Suprapubic skin (tissue), 4 donors: ENCODE measurements at regions not wholly inside any gene's neighbourhood (a gene's known extent, or its start where the extent isn't known, plus 50 kb on each side); places are given as distances from the start of the nearest gene placed in this dataset.
"Not testable (repeated sequence)": the region's sequence is repeated elsewhere in the genome, so short reads cannot be mapped to it uniquely, and the experiment has no call there.

Experiments
- DNase-seq, 2 donors: peaks; one replicate each; pipeline ENCODE4 v3.0.0-alpha.2; 2019; ENCODE audit warnings: low spot score in 2 of 2
- H3K27ac ChIP-seq: fragments of 200-600 bp; sonication (generic); one replicate; pipeline ENCODE4 v1.5.1; 2019
- H3K27me3 ChIP-seq: fragments of 200-600 bp; sonication (generic); one replicate; pipeline ENCODE4 v1.5.1; 2019
- H3K36me3 ChIP-seq: fragments of 200-600 bp; sonication (generic); one replicate; pipeline ENCODE4 v1.5.1; 2019
- H3K4me1 ChIP-seq: fragments of 200-600 bp; sonication (generic); one replicate; pipeline ENCODE4 v1.5.1; 2019
- H3K4me3 ChIP-seq: fragments of 200-600 bp; sonication (generic); one replicate; pipeline ENCODE4 v1.5.1; 2019; ENCODE audit warnings: mild to moderate bottlenecking
- H3K9me3 ChIP-seq: fragments of 200-600 bp; sonication (generic); one replicate; pipeline ENCODE4 v1.5.1; 2019
- EP300 ChIP-seq: sonication (generic); formaldehyde crosslinking; IDR thresholded peaks from one replicate; pipeline ENCODE4 v1.6.1; 2017; ENCODE audit warnings: antibody characterized with exemption
- POLR2A ChIP-seq, 2 donors: fragments of 450-650 bp; IDR thresholded peaks; one replicate each; pipeline ENCODE4 v1.6.1; 2017; ENCODE audit warnings: antibody characterized with exemption in 2 of 2, mild to moderate bottlenecking in 2 of 2, moderate library complexity in 2 of 2
- POLR2AphosphoS5 ChIP-seq, 3 donors: sonication (generic); formaldehyde crosslinking; IDR thresholded peaks; one replicate each; pipeline ENCODE4 v1.6.1; 2017; ENCODE audit warnings: antibody characterized with exemption in 3 of 3
- WGBS: methylation state at CpG from one replicate; pipeline ENCODE4 v1.1.5; 2018; 5-methylcytosine and 5-hydroxymethylcytosine counted together
- TF ChIP-seq, protein P1 (sequence below), 2 donors: fragments of 200-600 bp in 1 of 2; fragments of 450-650 bp in 1 of 2; sonication (generic) in 1 of 2; IDR thresholded peaks; one replicate each; pipeline ENCODE4 v1.5.1; 2016 to 2019; ENCODE audit warnings: antibody characterized with exemption in 2 of 2, mild to moderate bottlenecking in 1 of 2, moderate library complexity in 1 of 2

DNA sequence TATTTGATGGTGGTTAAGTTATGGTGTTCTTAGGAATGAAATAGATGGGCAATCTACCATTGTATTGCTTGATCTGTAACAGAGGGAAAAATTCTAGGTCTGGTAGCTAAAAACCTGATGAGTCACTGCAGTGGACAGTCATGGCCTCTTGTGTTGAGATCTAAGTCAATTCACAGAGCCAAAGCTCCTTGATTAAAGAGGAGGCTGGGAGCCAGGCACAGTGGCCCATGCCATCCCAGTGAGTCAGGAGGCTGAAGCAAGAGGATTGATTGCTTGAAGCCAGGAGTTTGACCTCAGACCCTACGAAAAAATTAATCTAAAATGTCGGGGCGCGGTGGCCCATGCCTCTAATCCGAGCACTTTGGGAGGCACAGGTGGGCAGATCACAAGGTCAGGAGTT, 67.1 kb upstream of the KPNA3 start:
- Histone ChIP-seq H3K4me3 (no peak overlapping the region), H3K27ac (no peak overlapping the region), H3K4me1 (no peaks in the 10 kb centered on the region), H3K36me3 (no peaks in the 10 kb centered on the region), H3K9me3 (no peaks in the 10 kb centered on the region), H3K27me3 (no peaks in the 10 kb centered on the region)
- TF ChIP-seq EP300 = no peak
- no peak for TF ChIP-seq POLR2AphosphoS5 (IDR thresholded peaks at IDR 0.05)
- TF ChIP-seq, protein P1, sequence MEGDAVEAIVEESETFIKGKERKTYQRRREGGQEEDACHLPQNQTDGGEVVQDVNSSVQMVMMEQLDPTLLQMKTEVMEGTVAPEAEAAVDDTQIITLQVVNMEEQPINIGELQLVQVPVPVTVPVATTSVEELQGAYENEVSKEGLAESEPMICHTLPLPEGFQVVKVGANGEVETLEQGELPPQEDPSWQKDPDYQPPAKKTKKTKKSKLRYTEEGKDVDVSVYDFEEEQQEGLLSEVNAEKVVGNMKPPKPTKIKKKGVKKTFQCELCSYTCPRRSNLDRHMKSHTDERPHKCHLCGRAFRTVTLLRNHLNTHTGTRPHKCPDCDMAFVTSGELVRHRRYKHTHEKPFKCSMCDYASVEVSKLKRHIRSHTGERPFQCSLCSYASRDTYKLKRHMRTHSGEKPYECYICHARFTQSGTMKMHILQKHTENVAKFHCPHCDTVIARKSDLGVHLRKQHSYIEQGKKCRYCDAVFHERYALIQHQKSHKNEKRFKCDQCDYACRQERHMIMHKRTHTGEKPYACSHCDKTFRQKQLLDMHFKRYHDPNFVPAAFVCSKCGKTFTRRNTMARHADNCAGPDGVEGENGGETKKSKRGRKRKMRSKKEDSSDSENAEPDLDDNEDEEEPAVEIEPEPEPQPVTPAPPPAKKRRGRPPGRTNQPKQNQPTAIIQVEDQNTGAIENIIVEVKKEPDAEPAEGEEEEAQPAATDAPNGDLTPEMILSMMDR (IDR thresholded peaks at IDR 0.05) = no peak
- no peak for TF ChIP-seq POLR2A (IDR thresholded peaks at IDR 0.05)
- DNase-seq = no peak
- WGBS = 95% methylated on average over 5 of the region's 5 CpGs

DNA sequence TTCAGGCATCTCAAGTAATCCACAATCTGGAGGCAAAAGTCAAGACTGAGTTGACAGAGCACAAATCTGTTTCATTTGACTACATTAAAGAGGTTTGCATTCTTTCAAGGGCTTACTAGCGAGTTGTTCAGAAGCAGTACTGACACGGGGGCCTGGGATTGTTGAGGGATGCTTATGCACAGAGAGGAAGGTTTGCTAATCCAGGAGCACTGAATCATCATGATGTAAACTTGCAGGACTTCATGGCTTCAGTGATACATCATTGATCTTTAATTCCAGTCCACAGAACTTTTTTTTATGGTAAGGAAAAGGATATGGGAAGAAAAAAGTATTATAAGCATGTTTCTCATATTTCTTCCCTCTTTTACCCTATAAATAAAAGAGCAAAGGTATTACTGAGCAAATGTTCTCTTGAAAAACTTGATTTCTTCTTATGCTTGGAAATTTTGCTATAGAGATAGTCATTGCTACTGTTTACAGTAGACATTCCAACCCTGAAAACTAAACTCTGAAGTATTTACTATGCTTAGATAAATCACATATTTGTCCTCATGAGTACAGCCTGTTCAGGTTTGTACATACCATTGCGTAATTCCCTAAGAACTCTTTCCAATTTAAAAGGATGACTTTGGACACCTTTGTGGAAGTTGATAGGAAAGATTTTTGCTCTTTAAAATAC, 65.8 kb upstream of the KPNA3 start:
- 46% methylated on average over 3 of the region's 3 CpGs for WGBS
- H3K36me3 ChIP-seq = no peaks in the 10 kb centered on the region
- no peaks in the 10 kb centered on the region for H3K4me1 ChIP-seq
- H3K4me3 ChIP-seq = no peak overlapping the region
- no peak for DNase-seq
- H3K9me3 ChIP-seq = no peaks in the 10 kb centered on the region
- H3K27ac ChIP-seq = no peak overlapping the region
- H3K27me3 ChIP-seq = no peaks in the 10 kb centered on the region
- peak; percentile 59 for TF ChIP-seq EP300
- no peak for TF ChIP-seq POLR2A (IDR thresholded peaks at IDR 0.05)
- TF ChIP-seq, protein P1 (IDR thresholded peaks at IDR 0.05) = no peak
- no peak for TF ChIP-seq POLR2AphosphoS5 (IDR thresholded peaks at IDR 0.05)

DNA sequence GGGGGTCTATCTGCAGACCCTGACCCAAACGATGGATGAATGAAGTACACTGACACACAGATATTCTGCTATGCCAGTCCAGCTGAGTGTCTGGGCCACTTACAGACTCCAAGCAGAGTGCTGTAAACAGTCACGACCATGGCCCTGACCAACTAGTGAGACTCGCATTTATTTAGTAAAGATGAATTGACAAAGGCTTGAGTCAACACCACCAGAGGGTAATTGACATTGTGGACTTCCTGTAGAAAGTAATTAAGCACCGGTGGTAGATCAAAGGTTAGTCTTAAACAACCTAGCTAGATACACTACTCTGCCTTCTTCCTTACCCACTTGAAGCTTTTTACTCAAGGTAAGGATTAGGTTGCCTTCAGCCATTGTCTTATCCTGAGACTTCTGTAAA, 63.4 kb upstream of the KPNA3 start:
- no peaks in the 10 kb centered on the region for H3K36me3 ChIP-seq
- WGBS = 90% methylated on average over 4 of the region's 4 CpGs
- no peak overlapping the region for H3K4me3 ChIP-seq
- no peaks in the 10 kb centered on the region for H3K4me1 ChIP-seq
- no peaks in the 10 kb centered on the region for H3K9me3 ChIP-seq
- DNase-seq = no peak
- H3K27ac ChIP-seq = no peak overlapping the region
- H3K27me3 ChIP-seq = no peaks in the 10 kb centered on the region
- TF ChIP-seq POLR2A (IDR thresholded peaks at IDR 0.05) (no peak), POLR2AphosphoS5 (IDR thresholded peaks at IDR 0.05) (no peak), EP300 (no peak)
- TF ChIP-seq, protein P1 (IDR thresholded peaks at IDR 0.05) = no peak

DNA sequence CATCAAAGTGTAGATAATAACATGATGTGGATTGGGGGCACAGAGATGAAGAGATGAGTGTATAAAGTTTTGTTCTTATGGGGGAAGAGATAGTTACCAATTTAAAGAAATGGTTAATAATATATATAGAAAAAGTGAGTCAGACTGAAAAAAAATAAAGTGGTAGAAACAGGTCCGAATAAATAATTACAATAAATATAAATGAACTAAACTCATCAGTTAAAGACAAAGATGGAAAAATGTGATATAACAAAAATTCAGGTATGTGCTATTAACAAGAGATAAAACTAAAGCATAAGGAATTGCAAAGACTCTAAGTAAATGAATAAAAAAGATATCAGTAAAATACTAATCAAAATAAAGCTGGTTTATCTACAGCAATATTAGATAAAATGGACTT, 61.1 kb upstream of the KPNA3 start:
- Histone ChIP-seq H3K27me3 (peaks cover 3% of the 10 kb centered on the region), H3K4me1 (no peaks in the 10 kb centered on the region), H3K27ac (no peak overlapping the region), H3K9me3 (no peaks in the 10 kb centered on the region), H3K36me3 (no peaks in the 10 kb centered on the region), H3K4me3 (no peak overlapping the region)
- TF ChIP-seq POLR2AphosphoS5 (IDR thresholded peaks at IDR 0.05) = no peak
- no peak for TF ChIP-seq EP300
- TF ChIP-seq, protein P1 (IDR thresholded peaks at IDR 0.05) = no peak
- no peak for TF ChIP-seq POLR2A (IDR thresholded peaks at IDR 0.05)
- WGBS = 90% methylated on average over 1 of the region's 1 CpG
- no peak for DNase-seq

GRCh38 chr13:49852460-49852859, 60.0 kb upstream of the KPNA3 start:
- not testable (repeated sequence) for H3K27me3 ChIP-seq, DNase-seq, H3K27ac ChIP-seq, H3K4me1 ChIP-seq, H3K9me3 ChIP-seq, H3K36me3 ChIP-seq, H3K4me3 ChIP-seq
- 67% methylated on average over 4 of the region's 4 CpGs for WGBS

DNA sequence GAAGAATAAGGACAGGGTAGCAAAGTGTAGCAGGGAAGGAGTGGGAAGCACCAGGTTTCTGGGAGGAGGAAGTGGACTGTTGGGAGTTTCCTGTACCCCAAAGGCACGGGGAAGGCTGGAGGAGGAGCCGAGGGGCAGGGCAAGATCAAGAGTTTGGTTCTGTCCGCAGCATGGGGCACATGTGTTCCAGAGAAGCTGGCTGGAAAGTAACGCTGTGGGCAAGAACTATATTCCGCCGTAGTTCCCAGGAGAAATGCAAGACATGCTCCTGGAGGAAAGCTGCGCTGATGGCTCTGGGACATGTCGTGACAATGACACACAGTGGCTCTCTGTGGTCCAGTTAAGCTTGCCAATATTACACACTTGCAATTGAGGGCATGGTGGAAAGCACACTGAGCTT, 51.7 kb upstream of the KPNA3 start:
- 44% methylated on average over 8 of the region's 8 CpGs for WGBS
- DNase-seq = no peak
- H3K27ac ChIP-seq = no peak overlapping the region
- no peak overlapping the region for H3K4me3 ChIP-seq
- no peaks in the 10 kb centered on the region for H3K36me3 ChIP-seq
- H3K27me3 ChIP-seq = peaks cover 3% of the 10 kb centered on the region
- no peaks in the 10 kb centered on the region for H3K9me3 ChIP-seq
- peaks cover 6% of the 10 kb centered on the region for H3K4me1 ChIP-seq
- TF ChIP-seq POLR2A (IDR thresholded peaks at IDR 0.05) (no peak), EP300 (no peak), POLR2AphosphoS5 (IDR thresholded peaks at IDR 0.05) (no peak)
- TF ChIP-seq, protein P1 (IDR thresholded peaks at IDR 0.05) = no peak
